Left renal pelvis (tissue), 4 donors: ENCODE measurements at regions not wholly inside any gene's neighbourhood (a gene's known extent, or its start where the extent isn't known, plus 50 kb on each side); places are given as distances from the start of the nearest gene placed in this dataset.
A peak's percentile ranks its signal among the peaks of the same experiment; 100 is the strongest.
"Not testable (repeated sequence)": the region's sequence is repeated elsewhere in the genome, so short reads cannot be mapped to it uniquely, and the experiment has no call there.

Source experiments
- DNase-seq, 4 donors: peaks; one replicate each; pipeline ENCODE4 v3.0.0-alpha.2; 2013; ENCODE audit warnings: low read depth in 4 of 4, low spot score in 3 of 4

- DNase-seq, result peak in 1 of 4 donors; percentile 21
Observed at GRCh38 chr9:88596376-88596775, 61.4 kb downstream of the NXNL2 start.

GRCh38 chr9:88604836-88605511, 70.0 kb downstream of the NXNL2 start:
- DNase-seq, result no peak

- peak in 3 of 4 donors; percentile 32 to 51 (median 36) for DNase-seq
Observed at GRCh38 chr9:88605512-88606362, 70.8 kb downstream of the NXNL2 start.

- DNase-seq, result no peak
Observed at GRCh38 chr9:88614359-88614758, 79.4 kb downstream of the NXNL2 start.

- DNase-seq, result no peak
Observed at GRCh38 chr9:88623698-88624097, 88.7 kb downstream of the NXNL2 start.

- no peak for DNase-seq
Observed at GRCh38 chr9:88628114-88628513, 93.1 kb downstream of the NXNL2 start.

- no peak for DNase-seq
Observed at GRCh38 chr9:88628811-88629210, 93.8 kb downstream of the NXNL2 start.

GRCh38 chr9:88630574-88630973, 95.6 kb downstream of the NXNL2 start:
- DNase-seq, result not testable (repeated sequence)

GRCh38 chr9:88635151-88635550, 100.2 kb downstream of the NXNL2 start:
- no peak for DNase-seq

GRCh38 chr9:88641456-88642240, 106.7 kb downstream of the NXNL2 start:
- DNase-seq, result no peak

- no peak for DNase-seq
Observed at GRCh38 chr9:88642336-88642735, 107.4 kb downstream of the NXNL2 start.

- DNase-seq, result no peak
Observed at GRCh38 chr9:88643931-88644330, 109.0 kb downstream of the NXNL2 start.

GRCh38 chr9:88645172-88645878, 110.3 kb downstream of the NXNL2 start:
- DNase-seq, result no peak

GRCh38 chr9:88645879-88646199, 110.9 kb downstream of the NXNL2 start:
- DNase-seq, result no peak

GRCh38 chr9:88646539-88647300, 111.7 kb downstream of the NXNL2 start:
- no peak for DNase-seq

- DNase-seq, result no peak
Observed at GRCh38 chr9:88651682-88652633, 117.0 kb downstream of the NXNL2 start.

GRCh38 chr9:88652876-88653275, 117.9 kb downstream of the NXNL2 start:
- no peak for DNase-seq

- no peak for DNase-seq
Observed at GRCh38 chr9:88653406-88653805, 118.4 kb downstream of the NXNL2 start.

GRCh38 chr9:88653911-88654310, 118.9 kb downstream of the NXNL2 start:
- no peak for DNase-seq
